HEK293 (cell line): ENCODE measurements at regions not wholly inside any gene's neighbourhood (a gene's known extent, or its start where the extent isn't known, plus 50 kb on each side); places are given as distances from the start of the nearest gene placed in this dataset.
"Not testable (repeated sequence)": the region's sequence is repeated elsewhere in the genome, so short reads cannot be mapped to it uniquely, and the experiment has no call there.

ENCODE experiments used
- RBAK ChIP-seq: fragments of 450-650 bp; formaldehyde crosslinking; IDR thresholded peaks from 2 replicates; pipeline ENCODE4 v1.5.1; 2016; ENCODE audit warnings: missing biosample characterization, missing genetic modification characterization
- ZBTB21 ChIP-seq: fragments of 450-650 bp; formaldehyde crosslinking; IDR thresholded peaks from 2 replicates; pipeline ENCODE4 v1.5.1; 2017; ENCODE audit warnings: missing biosample characterization, missing genetic modification characterization
- ZNF221 ChIP-seq: fragments of 450-650 bp; formaldehyde crosslinking; IDR thresholded peaks from 2 replicates; pipeline ENCODE4 v1.5.1; 2017; ENCODE audit warnings: missing biosample characterization, missing genetic modification characterization, borderline replicate concordance
- ZNF341 ChIP-seq: fragments of 450-650 bp; formaldehyde crosslinking; IDR thresholded peaks from 2 replicates; pipeline ENCODE4; 2016; ENCODE audit warnings: low read depth, missing biosample characterization, missing genetic modification characterization
- ZNF707 ChIP-seq: fragments of 450-650 bp; formaldehyde crosslinking; IDR thresholded peaks from 2 replicates; pipeline ENCODE4 v1.5.1; 2016; ENCODE audit warnings: missing biosample characterization, missing genetic modification characterization
- TF ChIP-seq, protein P1 (sequence below): fragments of 450-650 bp; formaldehyde crosslinking; IDR thresholded peaks from 2 replicates; pipeline ENCODE4 v1.5.1; 2017; ENCODE audit warnings: missing biosample characterization, mild to moderate bottlenecking, missing genetic modification characterization, moderate library complexity
- TF ChIP-seq, protein P2 (sequence below): fragments of 450-650 bp; formaldehyde crosslinking; IDR thresholded peaks from 2 replicates; pipeline ENCODE4 v1.5.1; 2016; ENCODE audit warnings: missing biosample characterization, missing genetic modification characterization

DNA sequence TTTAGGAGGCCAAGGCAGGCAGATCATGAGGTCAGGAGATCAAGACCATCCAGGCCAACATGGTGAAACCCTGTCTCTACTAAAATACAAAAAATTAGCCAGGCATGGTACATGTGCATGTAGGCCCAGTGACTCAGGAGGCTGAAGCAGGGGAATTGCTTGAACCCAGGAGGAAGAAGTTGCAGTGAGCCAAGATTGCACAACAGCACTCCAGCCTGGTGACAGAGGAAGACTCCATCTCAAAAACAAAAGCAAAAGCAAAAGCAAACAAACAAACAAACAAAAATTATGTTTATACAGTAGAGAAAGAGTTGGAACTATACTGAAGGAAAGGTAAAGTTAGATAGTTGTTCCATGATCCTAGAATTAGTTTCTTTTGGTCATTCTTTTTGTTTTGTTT is 564.9 kb upstream of the GRID2 start:
- TF ChIP-seq, protein P1, sequence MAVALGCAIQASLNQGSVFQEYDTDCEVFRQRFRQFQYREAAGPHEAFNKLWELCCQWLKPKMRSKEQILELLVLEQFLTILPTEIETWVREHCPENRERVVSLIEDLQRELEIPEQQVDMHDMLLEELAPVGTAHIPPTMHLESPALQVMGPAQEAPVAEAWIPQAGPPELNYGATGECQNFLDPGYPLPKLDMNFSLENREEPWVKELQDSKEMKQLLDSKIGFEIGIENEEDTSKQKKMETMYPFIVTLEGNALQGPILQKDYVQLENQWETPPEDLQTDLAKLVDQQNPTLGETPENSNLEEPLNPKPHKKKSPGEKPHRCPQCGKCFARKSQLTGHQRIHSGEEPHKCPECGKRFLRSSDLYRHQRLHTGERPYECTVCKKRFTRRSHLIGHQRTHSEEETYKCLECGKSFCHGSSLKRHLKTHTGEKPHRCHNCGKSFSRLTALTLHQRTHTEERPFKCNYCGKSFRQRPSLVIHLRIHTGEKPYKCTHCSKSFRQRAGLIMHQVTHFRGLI, result not testable (repeated sequence)
- not testable (repeated sequence) for TF ChIP-seq ZNF707; ZNF341 (tag by site-specific recombination); ZBTB21 (tag by site-specific recombination); RBAK (tag by site-specific recombination); ZNF221 (tag by site-specific recombination)
- TF ChIP-seq, protein P2, sequence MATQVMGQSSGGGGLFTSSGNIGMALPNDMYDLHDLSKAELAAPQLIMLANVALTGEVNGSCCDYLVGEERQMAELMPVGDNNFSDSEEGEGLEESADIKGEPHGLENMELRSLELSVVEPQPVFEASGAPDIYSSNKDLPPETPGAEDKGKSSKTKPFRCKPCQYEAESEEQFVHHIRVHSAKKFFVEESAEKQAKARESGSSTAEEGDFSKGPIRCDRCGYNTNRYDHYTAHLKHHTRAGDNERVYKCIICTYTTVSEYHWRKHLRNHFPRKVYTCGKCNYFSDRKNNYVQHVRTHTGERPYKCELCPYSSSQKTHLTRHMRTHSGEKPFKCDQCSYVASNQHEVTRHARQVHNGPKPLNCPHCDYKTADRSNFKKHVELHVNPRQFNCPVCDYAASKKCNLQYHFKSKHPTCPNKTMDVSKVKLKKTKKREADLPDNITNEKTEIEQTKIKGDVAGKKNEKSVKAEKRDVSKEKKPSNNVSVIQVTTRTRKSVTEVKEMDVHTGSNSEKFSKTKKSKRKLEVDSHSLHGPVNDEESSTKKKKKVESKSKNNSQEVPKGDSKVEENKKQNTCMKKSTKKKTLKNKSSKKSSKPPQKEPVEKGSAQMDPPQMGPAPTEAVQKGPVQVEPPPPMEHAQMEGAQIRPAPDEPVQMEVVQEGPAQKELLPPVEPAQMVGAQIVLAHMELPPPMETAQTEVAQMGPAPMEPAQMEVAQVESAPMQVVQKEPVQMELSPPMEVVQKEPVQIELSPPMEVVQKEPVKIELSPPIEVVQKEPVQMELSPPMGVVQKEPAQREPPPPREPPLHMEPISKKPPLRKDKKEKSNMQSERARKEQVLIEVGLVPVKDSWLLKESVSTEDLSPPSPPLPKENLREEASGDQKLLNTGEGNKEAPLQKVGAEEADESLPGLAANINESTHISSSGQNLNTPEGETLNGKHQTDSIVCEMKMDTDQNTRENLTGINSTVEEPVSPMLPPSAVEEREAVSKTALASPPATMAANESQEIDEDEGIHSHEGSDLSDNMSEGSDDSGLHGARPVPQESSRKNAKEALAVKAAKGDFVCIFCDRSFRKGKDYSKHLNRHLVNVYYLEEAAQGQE (tag by site-specific recombination), result not testable (repeated sequence)
